Bronchial epithelial cell (primary cell): ENCODE measurements at regions not wholly inside any gene's neighbourhood (a gene's known extent, or its start where the extent isn't known, plus 50 kb on each side); places are given as distances from the start of the nearest gene placed in this dataset.
A peak's percentile ranks its signal among the peaks of the same experiment; 100 is the strongest.
"Not testable (repeated sequence)": the region's sequence is repeated elsewhere in the genome, so short reads cannot be mapped to it uniquely, and the experiment has no call there.

ENCODE experiments used
- DNase-seq: peaks from one replicate; pipeline ENCODE4 v3.0.0-alpha.2; 2010; ENCODE audit warnings: low read depth
- FAIRE-seq: peaks from 2 replicates; lab custom pipeline; 2011; peaks lifted over from hg19 to GRCh38; lab: Jason Lieb, UNC
- H3K27me3 ChIP-seq: 2 replicates; pipeline ENCODE4 v1.5.1; 2011; ENCODE audit warnings: low read length; ENCODE audit not compliant: control insufficient read depth, insufficient read depth
- H3K36me3 ChIP-seq: 2 replicates; pipeline ENCODE4 v1.5.1; 2011; ENCODE audit warnings: low read length; ENCODE audit not compliant: control insufficient read depth, insufficient read depth
- H3K4me3 ChIP-seq: 2 replicates; pipeline ENCODE4 v1.5.1; 2011; ENCODE audit warnings: mild to moderate bottlenecking, low read depth, low read length, control low read depth
- TF ChIP-seq, protein P1 (sequence below): IDR thresholded peaks from 2 replicates; pipeline ENCODE4 v1.5.1; 2011; ENCODE audit warnings: mild to moderate bottlenecking, moderate library complexity, low read length, control low read depth, inconsistent platforms; ENCODE audit not compliant: insufficient read depth, severe bottlenecking

DNA sequence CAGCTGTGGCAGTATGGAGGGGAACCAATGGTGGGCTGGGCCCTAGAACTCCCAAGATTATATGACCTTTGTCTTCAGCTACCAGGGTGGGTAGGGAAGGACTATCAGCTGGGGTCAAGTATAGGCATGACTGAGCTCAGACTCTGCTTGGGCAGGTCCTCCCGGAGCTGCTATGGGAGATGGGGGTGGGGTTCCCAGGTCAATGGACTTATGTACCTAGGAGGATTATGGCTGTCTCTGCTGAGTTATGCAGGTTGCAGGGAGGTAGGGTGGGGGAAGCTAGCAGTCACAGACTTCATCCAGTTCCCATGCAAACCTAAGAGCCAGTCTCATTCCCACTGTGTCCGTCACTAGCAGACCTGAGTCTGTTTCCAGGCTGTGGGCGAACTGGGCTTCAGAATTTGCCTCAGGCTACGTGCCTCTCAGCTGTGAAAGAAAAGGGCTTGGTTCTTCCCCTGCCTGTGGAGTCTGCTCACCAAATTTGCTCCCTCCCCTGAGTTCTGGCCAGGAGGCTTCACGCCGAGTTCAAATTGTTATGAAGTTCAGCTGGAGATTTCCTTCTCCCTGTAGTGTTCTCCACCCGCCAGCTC lies 985.8 kb upstream of the NRXN1 start:
- FAIRE-seq, result no peak

DNA sequence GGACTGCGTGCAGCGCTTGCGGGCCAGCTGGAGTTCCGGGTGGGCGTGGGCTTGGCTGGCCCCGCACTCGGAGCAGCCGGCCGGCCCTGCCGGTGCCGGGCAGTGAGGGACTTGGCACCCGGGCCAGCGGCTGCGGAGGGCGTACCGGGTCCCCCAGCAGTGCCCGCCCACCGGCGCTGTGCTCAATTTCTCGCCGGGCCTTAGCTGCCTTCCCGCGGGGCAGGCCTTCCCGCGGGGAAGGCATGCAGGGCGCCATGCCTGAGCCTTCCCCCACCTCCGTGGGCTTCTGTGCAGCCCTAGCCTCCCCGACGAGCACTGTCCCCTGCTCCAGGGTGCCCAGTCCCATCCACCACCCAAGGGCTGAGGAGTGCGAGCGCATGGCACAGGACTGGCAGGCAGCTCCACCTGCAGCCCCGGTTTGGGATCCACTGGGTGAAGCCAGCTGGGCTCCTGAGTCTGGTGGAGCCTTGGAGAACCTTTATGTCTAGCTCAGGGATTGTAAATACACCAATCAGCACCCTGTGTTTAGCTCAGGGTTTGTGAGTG lies 975.0 kb upstream of the NRXN1 start:
- not testable (repeated sequence) for H3K4me3 ChIP-seq, DNase-seq, FAIRE-seq, H3K27me3 ChIP-seq, H3K36me3 ChIP-seq

More for the DNA sequence above, 985.8 kb upstream of the NRXN1 start:
- no peak for DNase-seq
- H3K36me3 ChIP-seq, result no peaks in the 10 kb centered on the region
- TF ChIP-seq, protein P1, sequence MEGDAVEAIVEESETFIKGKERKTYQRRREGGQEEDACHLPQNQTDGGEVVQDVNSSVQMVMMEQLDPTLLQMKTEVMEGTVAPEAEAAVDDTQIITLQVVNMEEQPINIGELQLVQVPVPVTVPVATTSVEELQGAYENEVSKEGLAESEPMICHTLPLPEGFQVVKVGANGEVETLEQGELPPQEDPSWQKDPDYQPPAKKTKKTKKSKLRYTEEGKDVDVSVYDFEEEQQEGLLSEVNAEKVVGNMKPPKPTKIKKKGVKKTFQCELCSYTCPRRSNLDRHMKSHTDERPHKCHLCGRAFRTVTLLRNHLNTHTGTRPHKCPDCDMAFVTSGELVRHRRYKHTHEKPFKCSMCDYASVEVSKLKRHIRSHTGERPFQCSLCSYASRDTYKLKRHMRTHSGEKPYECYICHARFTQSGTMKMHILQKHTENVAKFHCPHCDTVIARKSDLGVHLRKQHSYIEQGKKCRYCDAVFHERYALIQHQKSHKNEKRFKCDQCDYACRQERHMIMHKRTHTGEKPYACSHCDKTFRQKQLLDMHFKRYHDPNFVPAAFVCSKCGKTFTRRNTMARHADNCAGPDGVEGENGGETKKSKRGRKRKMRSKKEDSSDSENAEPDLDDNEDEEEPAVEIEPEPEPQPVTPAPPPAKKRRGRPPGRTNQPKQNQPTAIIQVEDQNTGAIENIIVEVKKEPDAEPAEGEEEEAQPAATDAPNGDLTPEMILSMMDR, result no peak
- no peaks in the 10 kb centered on the region for H3K27me3 ChIP-seq
- H3K4me3 ChIP-seq, result no peak overlapping the region

DNA sequence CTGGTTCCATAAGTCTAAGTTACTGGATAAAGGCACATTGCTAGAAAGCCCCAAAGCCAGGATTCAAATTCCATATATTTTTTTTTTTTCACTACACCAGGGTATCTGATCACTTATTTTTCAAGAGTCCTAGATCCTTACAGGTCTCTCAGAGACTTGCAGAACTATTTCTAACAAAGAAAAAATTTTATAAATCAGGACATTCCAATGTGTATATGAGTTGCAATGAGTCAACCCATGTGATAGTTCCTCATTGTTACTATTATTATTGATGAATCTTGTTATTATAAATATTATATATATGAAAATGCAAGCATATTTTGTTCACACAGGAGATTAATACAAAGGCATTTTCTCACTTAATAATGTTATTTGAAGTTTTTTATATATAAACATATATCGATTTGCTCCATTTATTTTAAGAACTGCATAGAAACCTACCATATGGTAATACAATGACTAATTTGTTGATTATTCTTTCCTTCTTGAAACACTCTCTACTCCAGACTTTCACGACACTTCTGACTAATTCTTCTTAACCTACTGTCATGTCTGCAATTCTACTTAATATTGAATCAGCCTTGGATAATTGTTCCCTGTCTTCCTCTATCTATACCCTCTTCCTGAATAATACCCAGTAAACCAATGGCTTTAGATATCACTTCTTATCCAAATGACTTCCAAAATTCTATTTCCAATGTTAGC lies 968.4 kb upstream of the NRXN1 start:
- no peak for FAIRE-seq
- DNase-seq, result peak; percentile 42

DNA sequence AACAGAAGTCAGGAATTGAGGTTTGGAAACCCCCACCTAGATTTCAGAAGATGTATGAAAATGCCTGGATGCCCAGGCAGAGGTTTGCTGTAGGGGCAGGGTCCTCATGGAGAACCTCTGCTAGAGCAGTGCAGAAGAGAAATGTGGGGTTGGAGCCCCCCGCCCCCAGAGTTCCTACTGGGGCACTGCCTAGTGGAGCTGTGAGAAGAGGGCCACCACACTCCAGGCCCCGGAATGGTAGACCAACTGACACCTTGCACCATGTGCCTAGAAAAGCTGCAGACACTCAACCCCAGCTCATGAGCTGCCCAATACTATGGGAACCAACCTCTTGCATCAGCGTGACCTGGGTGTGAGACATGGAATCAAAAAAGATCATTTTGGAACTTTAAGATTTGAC lies 967.0 kb upstream of the NRXN1 start:
- FAIRE-seq (no peak), DNase-seq (no peak)
- TF ChIP-seq, protein P1, result no peak
- Histone ChIP-seq H3K36me3 (no peaks in the 10 kb centered on the region), H3K4me3 (no peak overlapping the region), H3K27me3 (no peaks in the 10 kb centered on the region)

More for the DNA sequence above, 968.4 kb upstream of the NRXN1 start:
- TF ChIP-seq, protein P1, result no peak
- H3K27me3 ChIP-seq, result no peaks in the 10 kb centered on the region
- no peaks in the 10 kb centered on the region for H3K36me3 ChIP-seq
- no peak overlapping the region for H3K4me3 ChIP-seq

DNA sequence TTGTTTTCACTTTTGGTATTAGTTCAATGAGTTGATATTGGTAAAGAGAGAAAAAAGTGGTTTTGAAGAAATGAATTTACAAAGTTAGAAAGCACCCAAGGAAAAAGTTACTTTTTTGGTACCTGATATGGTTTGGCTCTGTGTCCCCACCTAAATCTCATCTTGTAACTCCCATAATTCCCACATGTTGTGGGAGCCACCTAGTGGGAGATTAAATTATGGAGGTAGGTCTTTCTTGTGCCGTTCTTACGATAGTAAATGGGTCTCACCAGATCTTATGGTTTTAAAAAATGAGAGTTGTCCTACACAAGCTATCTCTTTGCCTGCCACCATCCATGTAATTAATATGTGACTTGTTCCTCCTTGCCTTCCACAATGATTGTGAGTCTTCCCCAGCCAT lies 965.6 kb upstream of the NRXN1 start:
- no peak overlapping the region for H3K4me3 ChIP-seq
- peak; percentile 15 for DNase-seq
- TF ChIP-seq, protein P1, result no peak
- no peaks in the 10 kb centered on the region for H3K27me3 ChIP-seq
- FAIRE-seq, result no peak
- no peaks in the 10 kb centered on the region for H3K36me3 ChIP-seq

DNA sequence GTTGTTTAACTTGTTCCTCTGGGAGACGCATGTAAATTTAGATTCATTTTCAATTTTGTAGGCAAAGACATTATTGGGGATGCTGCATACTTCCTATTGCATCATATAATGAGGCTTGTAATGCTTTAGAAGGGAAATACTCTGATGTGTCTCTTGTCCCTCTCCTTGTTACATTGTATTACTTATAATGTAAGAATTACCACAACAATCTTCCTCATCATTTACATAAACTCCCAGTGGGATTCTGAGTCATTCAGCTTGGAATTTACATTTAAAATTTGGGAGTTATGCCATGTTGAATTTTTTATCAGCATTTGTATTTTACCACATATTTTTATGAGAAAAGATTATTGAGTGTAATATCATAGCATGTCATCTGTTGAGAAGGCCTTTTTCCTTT lies 963.4 kb upstream of the NRXN1 start:
- no peaks in the 10 kb centered on the region for H3K36me3 ChIP-seq
- no peaks in the 10 kb centered on the region for H3K27me3 ChIP-seq
- H3K4me3 ChIP-seq, result no peak overlapping the region
- TF ChIP-seq, protein P1, result no peak
- DNase-seq (no peak), FAIRE-seq (no peak)
